Stimulated activated CD4-positive, alpha-beta T cell treated with anti-CD3 and anti-CD28 coated beads, Interleukin-2, amount 100 ng/mL, for 48 hours (primary cell): ENCODE measurements at regions not wholly inside any gene's neighbourhood (a gene's known extent, or its start where the extent isn't known, plus 50 kb on each side); places are given as distances from the start of the nearest gene placed in this dataset.
"Not testable (repeated sequence)": the region's sequence is repeated elsewhere in the genome, so short reads cannot be mapped to it uniquely, and the experiment has no call there.

Source experiments
- DNase-seq, 2 donors: peaks; one replicate each; pipeline ENCODE4 v3.0.0-alpha.2; 2020

- no peak for DNase-seq
These were observed 52.7 kb upstream of the CRIM1 start for GRCh38 chr2:36302911-36303310.

GRCh38 chr2:36301843-36302242 is 53.7 kb upstream of the CRIM1 start:
- no peak for DNase-seq

- DNase-seq, result no peak
These were observed 54.9 kb upstream of the CRIM1 start for GRCh38 chr2:36300697-36301096.

- no peak for DNase-seq
These were observed 58.8 kb upstream of the CRIM1 start for GRCh38 chr2:36296798-36297197.

- DNase-seq, result peak; percentile 7 to 9
These were observed 61.3 kb upstream of the CRIM1 start for GRCh38 chr2:36294316-36294721.

- no peak for DNase-seq
These were observed 65.2 kb upstream of the CRIM1 start for GRCh38 chr2:36290306-36290856.

GRCh38 chr2:36289731-36290130 is 65.8 kb upstream of the CRIM1 start:
- DNase-seq, result no peak

- DNase-seq, result peak; percentile 10 to 23
These were observed 68.0 kb upstream of the CRIM1 start for GRCh38 chr2:36287363-36288275.

- not testable (repeated sequence) for DNase-seq
These were observed 76.1 kb upstream of the CRIM1 start for GRCh38 chr2:36279506-36279905.

- no peak for DNase-seq
These were observed 77.6 kb upstream of the CRIM1 start for GRCh38 chr2:36277881-36278523.

- DNase-seq, result peak in 1 of 2 donors; percentile 19
These were observed 78.3 kb upstream of the CRIM1 start for GRCh38 chr2:36277146-36277808.

GRCh38 chr2:36271266-36271665 is 84.3 kb upstream of the CRIM1 start:
- no peak for DNase-seq

- DNase-seq, result no peak
These were observed 84.8 kb upstream of the CRIM1 start for GRCh38 chr2:36270758-36271157.

GRCh38 chr2:36267194-36267593 is 88.4 kb upstream of the CRIM1 start:
- DNase-seq, result no peak

- no peak for DNase-seq
These were observed 88.9 kb upstream of the CRIM1 start for GRCh38 chr2:36266536-36267121.

- DNase-seq, result no peak
These were observed 93.0 kb upstream of the CRIM1 start for GRCh38 chr2:36262581-36262980.

GRCh38 chr2:36255863-36256262 is 99.7 kb upstream of the CRIM1 start:
- DNase-seq, result no peak

GRCh38 chr2:36253086-36253485 is 102.5 kb upstream of the CRIM1 start:
- no peak for DNase-seq

GRCh38 chr2:36246320-36246990 is 109.1 kb upstream of the CRIM1 start:
- no peak for DNase-seq

GRCh38 chr2:36245651-36246050 is 109.9 kb upstream of the CRIM1 start:
- DNase-seq, result no peak

- DNase-seq, result no peak
These were observed 117.5 kb upstream of the CRIM1 start for GRCh38 chr2:36238106-36238505.

GRCh38 chr2:36235882-36236281 is 119.7 kb upstream of the CRIM1 start:
- no peak for DNase-seq
